Body of pancreas (tissue), 4 donors: ENCODE measurements at regions not wholly inside any gene's neighbourhood (a gene's known extent, or its start where the extent isn't known, plus 50 kb on each side); places are given as distances from the start of the nearest gene placed in this dataset.
"Not testable (repeated sequence)": the region's sequence is repeated elsewhere in the genome, so short reads cannot be mapped to it uniquely, and the experiment has no call there.

Experiments used
- ATAC-seq: fragments of 150-250 bp; one replicate; pipeline ENCODE4 v1.9.1; 2016
- DNase-seq, 4 donors: peaks; one replicate each; pipeline ENCODE4 v3.0.0-alpha.2; 2019
- H3K27ac ChIP-seq, 4 donors: fragments of 200-600 bp; sonication (generic); 1 replicate in 3 of 4; 2 replicates in 1 of 4; pipeline versions ENCODE4 v1.5.1 to v1.6.1; 2016 to 2019; ENCODE audit warnings: mild to moderate bottlenecking in 1 of 4, mixed read lengths in 1 of 4, moderate library complexity in 1 of 4
- H3K27me3 ChIP-seq, 2 donors: fragments of 200-600 bp; sonication (generic); one replicate each; pipeline ENCODE4 v1.6.0; 2016; ENCODE audit warnings: mild to moderate bottlenecking in 1 of 2
- H3K36me3 ChIP-seq, 2 donors: fragments of 200-600 bp; sonication (generic); replicated peaks in 1 of 2; 2 replicates each; pipeline ENCODE4 v1.5.1; 2016; ENCODE audit warnings: low read depth in 2 of 2; ENCODE audit not compliant: insufficient read depth in 1 of 2
- H3K4me1 ChIP-seq: fragments of 200-600 bp; sonication (generic); one replicate; pipeline ENCODE4 v1.6.0; 2016
- H3K4me3 ChIP-seq, 2 donors: fragments of 200-600 bp; sonication (generic); 1 replicate in 1 of 2; 2 replicates in 1 of 2; pipeline ENCODE4 v1.5.1; 2016 to 2019
- H3K9me3 ChIP-seq, 3 donors: fragments of 200-600 bp; sonication (generic); 1 replicate in 2 of 3; 2 replicates in 1 of 3; pipeline ENCODE4 v1.5.1; 2016
- CTCF ChIP-seq, 7 experiments: fragments of 450-650 bp in 4 of 7; fragments of 200-600 bp in 3 of 7; sonication (generic) in 3 of 7; IDR thresholded peaks; one replicate each; pipeline ENCODE4 v1.5.1; 2016 to 2019; ENCODE audit warnings: antibody characterized with exemption in 7 of 7
- POLR2A ChIP-seq, 3 donors: fragments of 450-650 bp; IDR thresholded peaks; one replicate each; pipeline ENCODE4 v1.6.1; 2016; ENCODE audit warnings: antibody characterized with exemption in 3 of 3, mild to moderate bottlenecking in 2 of 3
- WGBS, 2 donors: methylation state at CpG; one replicate each; pipeline ENCODE4 v1.1.5; 2017; 5-methylcytosine and 5-hydroxymethylcytosine counted together
- intact Hi-C: fragments of 100-400 bp; cut with DNase I; formaldehyde crosslinking; loops from one replicate; pipeline ENCODE4 v1.15.1; 2023

GRCh38 chr9:39587844-39588499 is 232.5 kb downstream of the SPATA31A1 start:
- Histone ChIP-seq H3K27ac (no peak overlapping the region), H3K4me3 (no peak overlapping the region), H3K9me3 (no peaks in the 10 kb centered on the region), H3K4me1 (no peaks in the 10 kb centered on the region), H3K27me3 (no peaks in the 10 kb centered on the region), H3K36me3 (no peaks in the 10 kb centered on the region)
- intact Hi-C loops, result no loop called here
- ATAC-seq, result no peak
- 79 to 92% methylated on average over 3 of the region's 3 CpGs for WGBS, 2 donors
- DNase-seq, result no peak
- TF ChIP-seq POLR2A (IDR thresholded peaks at IDR 0.05) (no peak), CTCF (IDR thresholded peaks at IDR 0.05) (no peak)

- Histone ChIP-seq H3K36me3 (no peaks in the 10 kb centered on the region), H3K9me3 (no peaks in the 10 kb centered on the region), H3K27ac (no peak overlapping the region), H3K27me3 (no peaks in the 10 kb centered on the region), H3K4me3 (no peak overlapping the region), H3K4me1 (no peaks in the 10 kb centered on the region)
- 42 to 43% methylated on average over 8 of the region's 8 CpGs for WGBS, 2 donors
- ATAC-seq (no peak), DNase-seq (no peak)
- TF ChIP-seq POLR2A (IDR thresholded peaks at IDR 0.05) (no peak), CTCF (IDR thresholded peaks at IDR 0.05) (no peak)
- intact Hi-C loops, result no loop called here
Observed at GRCh38 chr9:39588500-39589137, 233.2 kb downstream of the SPATA31A1 start.

GRCh38 chr9:39604089-39604488 is 248.6 kb downstream of the SPATA31A1 start:
- DNase-seq, H3K27me3 ChIP-seq, H3K27ac ChIP-seq, H3K36me3 ChIP-seq, intact Hi-C loops, H3K4me3 ChIP-seq, H3K9me3 ChIP-seq, ATAC-seq, H3K4me1 ChIP-seq: not testable (repeated sequence)
- WGBS, 2 donors, result 40% methylated on average over 4 of the region's 24 CpGs; no CpG with 5 or more reads in 1 of the 2 donors

GRCh38 chr9:39611449-39612231 is 256.2 kb downstream of the SPATA31A1 start:
- ATAC-seq, H3K9me3 ChIP-seq, H3K4me1 ChIP-seq, DNase-seq, H3K27me3 ChIP-seq, intact Hi-C loops, H3K27ac ChIP-seq, H3K36me3 ChIP-seq, H3K4me3 ChIP-seq: not testable (repeated sequence)
- WGBS, 2 donors, result no CpG with 5 or more reads among the region's 4 CpGs

GRCh38 chr9:39616480-39616879 is 261.0 kb downstream of the SPATA31A1 start:
- ATAC-seq, result not testable (repeated sequence)
- WGBS, 2 donors, result no CpG with 5 or more reads among the region's 4 CpGs

GRCh38 chr9:39624048-39624447 is 268.6 kb downstream of the SPATA31A1 start:
- H3K4me3 ChIP-seq, H3K27ac ChIP-seq, DNase-seq, H3K27me3 ChIP-seq, intact Hi-C loops, H3K36me3 ChIP-seq, H3K4me1 ChIP-seq, H3K9me3 ChIP-seq, ATAC-seq: not testable (repeated sequence)
- no CpG with 5 or more reads among the region's 10 CpGs for WGBS, 2 donors

More at GRCh38 chr9:39616480-39616879, 261.0 kb downstream of the SPATA31A1 start:
- H3K27ac ChIP-seq, H3K4me3 ChIP-seq, DNase-seq, H3K27me3 ChIP-seq, H3K4me1 ChIP-seq, intact Hi-C loops, H3K9me3 ChIP-seq, H3K36me3 ChIP-seq: not testable (repeated sequence)

GRCh38 chr9:39632071-39632470 is 276.6 kb downstream of the SPATA31A1 start:
- ATAC-seq, intact Hi-C loops: not testable (repeated sequence)
- 96% methylated on average over 4 of the region's 12 CpGs; no CpG with 5 or more reads in 1 of the 2 donors for WGBS, 2 donors

GRCh38 chr9:39649029-39649428 is 293.6 kb downstream of the SPATA31A1 start:
- H3K27me3 ChIP-seq, intact Hi-C loops, H3K27ac ChIP-seq, DNase-seq, ATAC-seq, H3K36me3 ChIP-seq, H3K4me1 ChIP-seq, H3K4me3 ChIP-seq, H3K9me3 ChIP-seq: not testable (repeated sequence)

More at GRCh38 chr9:39632071-39632470, 276.6 kb downstream of the SPATA31A1 start:
- H3K36me3 ChIP-seq, H3K27me3 ChIP-seq, H3K9me3 ChIP-seq, H3K27ac ChIP-seq, H3K4me1 ChIP-seq, H3K4me3 ChIP-seq, DNase-seq: not testable (repeated sequence)

GRCh38 chr9:39656960-39657603 is 301.6 kb downstream of the SPATA31A1 start:
- DNase-seq, ATAC-seq, intact Hi-C loops, H3K4me1 ChIP-seq, H3K27me3 ChIP-seq, H3K27ac ChIP-seq, H3K9me3 ChIP-seq, H3K4me3 ChIP-seq, H3K36me3 ChIP-seq: not testable (repeated sequence)
- WGBS, 2 donors, result no CpG with 5 or more reads among the region's 4 CpGs
